BE2C (cell line): ENCODE measurements at regions not wholly inside any gene's neighbourhood (a gene's known extent, or its start where the extent isn't known, plus 50 kb on each side); places are given as distances from the start of the nearest gene placed in this dataset.
"Not testable (repeated sequence)": the region's sequence is repeated elsewhere in the genome, so short reads cannot be mapped to it uniquely, and the experiment has no call there.

ENCODE experiments used
- DNase-seq: peaks from one replicate; pipeline ENCODE4 v3.0.0-alpha.2; 2020
- H3K27me3 ChIP-seq: fragments of 250-450 bp; sonication (Bioruptor Pico); 2 replicates; pipeline ENCODE4 v1.5.1; 2020; ENCODE audit warnings: mild to moderate bottlenecking
- H3K36me3 ChIP-seq: fragments of 250-450 bp; sonication (Bioruptor Pico); 2 replicates; pipeline ENCODE4 v1.5.1; 2020; ENCODE audit warnings: mild to moderate bottlenecking
- H3K4me1 ChIP-seq: fragments of 250-450 bp; sonication (Bioruptor Pico); 2 replicates; pipeline ENCODE4 v1.5.1; 2020
- H3K4me3 ChIP-seq: 2 replicates; pipeline ENCODE4 v1.5.1; 2011; ENCODE audit warnings: low read depth, low read length
- H3K9me3 ChIP-seq: fragments of 250-450 bp; sonication (Bioruptor Pico); 2 replicates; pipeline ENCODE4 v1.5.1; 2020
- TF ChIP-seq, protein P1 (sequence below): IDR thresholded peaks from 2 replicates; pipeline ENCODE4 v1.5.1; 2012; ENCODE audit warnings: mild to moderate bottlenecking, low read depth, low read length

DNA sequence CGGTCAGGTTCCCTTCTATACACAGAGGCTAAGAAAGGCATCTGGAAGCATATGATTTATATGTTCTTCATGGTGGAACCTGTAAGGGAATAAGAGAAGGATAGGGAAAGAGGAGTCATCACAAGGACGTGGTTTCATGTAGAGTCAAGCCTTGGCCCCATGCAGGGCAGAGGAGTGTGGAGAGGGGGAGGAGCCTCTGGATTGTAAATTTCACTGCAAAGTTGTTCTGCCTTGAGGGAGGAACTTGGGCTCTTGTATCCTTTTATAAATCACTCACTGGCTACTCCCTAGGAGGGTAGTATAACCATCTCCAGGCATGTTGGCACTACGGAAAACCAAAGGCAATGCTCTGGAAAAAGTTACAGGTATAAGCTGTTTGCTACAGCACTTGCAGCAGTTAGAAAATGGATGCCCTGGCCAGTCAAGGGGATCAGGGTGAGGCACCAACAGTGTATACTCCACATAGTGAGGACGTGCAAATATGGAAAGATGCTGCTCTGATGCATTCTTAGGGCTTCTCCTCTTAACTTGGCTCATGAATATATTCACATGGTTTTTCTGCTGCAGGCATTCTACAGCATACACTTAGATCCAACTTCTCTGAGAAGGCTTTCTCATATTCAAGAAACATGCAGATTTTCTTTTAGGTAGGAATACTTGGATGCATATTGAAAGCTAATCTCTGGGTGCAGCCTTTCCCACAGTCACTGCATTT is 60.3 kb upstream of the ZNF81 start:
- DNase-seq: no peak
- Histone ChIP-seq H3K36me3 (no peaks in the 10 kb centered on the region), H3K27me3 (no peaks in the 10 kb centered on the region), H3K4me3 (no peak overlapping the region), H3K9me3 (no peaks in the 10 kb centered on the region), H3K4me1 (no peaks in the 10 kb centered on the region)
- TF ChIP-seq, protein P1, sequence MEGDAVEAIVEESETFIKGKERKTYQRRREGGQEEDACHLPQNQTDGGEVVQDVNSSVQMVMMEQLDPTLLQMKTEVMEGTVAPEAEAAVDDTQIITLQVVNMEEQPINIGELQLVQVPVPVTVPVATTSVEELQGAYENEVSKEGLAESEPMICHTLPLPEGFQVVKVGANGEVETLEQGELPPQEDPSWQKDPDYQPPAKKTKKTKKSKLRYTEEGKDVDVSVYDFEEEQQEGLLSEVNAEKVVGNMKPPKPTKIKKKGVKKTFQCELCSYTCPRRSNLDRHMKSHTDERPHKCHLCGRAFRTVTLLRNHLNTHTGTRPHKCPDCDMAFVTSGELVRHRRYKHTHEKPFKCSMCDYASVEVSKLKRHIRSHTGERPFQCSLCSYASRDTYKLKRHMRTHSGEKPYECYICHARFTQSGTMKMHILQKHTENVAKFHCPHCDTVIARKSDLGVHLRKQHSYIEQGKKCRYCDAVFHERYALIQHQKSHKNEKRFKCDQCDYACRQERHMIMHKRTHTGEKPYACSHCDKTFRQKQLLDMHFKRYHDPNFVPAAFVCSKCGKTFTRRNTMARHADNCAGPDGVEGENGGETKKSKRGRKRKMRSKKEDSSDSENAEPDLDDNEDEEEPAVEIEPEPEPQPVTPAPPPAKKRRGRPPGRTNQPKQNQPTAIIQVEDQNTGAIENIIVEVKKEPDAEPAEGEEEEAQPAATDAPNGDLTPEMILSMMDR: no peak

DNA sequence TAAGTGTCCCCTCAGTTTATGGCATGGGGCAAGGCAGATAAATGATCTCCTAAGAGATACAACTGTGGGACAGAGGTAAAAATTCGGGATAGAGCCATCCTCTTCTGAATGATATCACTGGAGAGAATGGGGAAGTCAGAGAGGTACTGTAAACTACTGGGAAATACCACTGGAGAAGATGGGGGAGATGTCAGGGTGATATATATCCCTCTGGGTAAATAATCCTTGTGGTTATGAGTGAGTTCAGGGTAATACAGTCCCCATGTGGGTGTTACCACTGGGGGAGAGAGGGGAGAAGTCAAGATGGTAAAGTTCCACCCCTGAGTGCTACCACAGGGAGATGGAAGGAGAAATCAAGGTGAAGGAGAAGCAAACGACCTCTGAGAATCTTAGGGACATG is 63.9 kb upstream of the ZNF81 start:
- TF ChIP-seq, protein P1: no peak

DNA sequence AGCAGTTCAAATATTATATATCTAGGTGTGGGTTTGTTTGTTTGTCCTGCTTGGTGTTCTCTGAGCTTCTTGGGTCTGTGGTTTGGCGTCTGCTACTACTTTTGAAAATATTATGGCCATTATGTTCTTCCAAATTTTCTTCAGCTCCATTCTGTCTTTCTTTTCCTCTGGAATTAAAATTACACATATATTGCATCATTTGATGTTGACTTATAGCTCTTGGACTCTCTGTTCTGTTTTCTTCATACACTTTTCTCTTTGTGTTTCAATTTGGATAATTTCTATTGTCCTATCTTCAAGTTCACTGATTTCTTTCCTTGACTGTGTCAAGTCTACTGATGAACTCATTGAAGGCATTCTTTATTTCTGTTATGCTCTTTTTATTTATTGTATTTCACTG is 65.2 kb upstream of the ZNF81 start:
- no peak overlapping the region for H3K4me3 ChIP-seq
- H3K9me3 ChIP-seq: no peaks in the 10 kb centered on the region
- no peaks in the 10 kb centered on the region for H3K36me3 ChIP-seq
- TF ChIP-seq, protein P1: no peak
- no peak for DNase-seq
- H3K27me3 ChIP-seq: no peaks in the 10 kb centered on the region
- no peaks in the 10 kb centered on the region for H3K4me1 ChIP-seq

More for the DNA sequence above, 63.9 kb upstream of the ZNF81 start:
- H3K36me3 ChIP-seq: no peaks in the 10 kb centered on the region
- no peaks in the 10 kb centered on the region for H3K4me1 ChIP-seq
- H3K9me3 ChIP-seq: no peaks in the 10 kb centered on the region
- no peaks in the 10 kb centered on the region for H3K27me3 ChIP-seq
- H3K4me3 ChIP-seq: no peak overlapping the region
- no peak for DNase-seq

DNA sequence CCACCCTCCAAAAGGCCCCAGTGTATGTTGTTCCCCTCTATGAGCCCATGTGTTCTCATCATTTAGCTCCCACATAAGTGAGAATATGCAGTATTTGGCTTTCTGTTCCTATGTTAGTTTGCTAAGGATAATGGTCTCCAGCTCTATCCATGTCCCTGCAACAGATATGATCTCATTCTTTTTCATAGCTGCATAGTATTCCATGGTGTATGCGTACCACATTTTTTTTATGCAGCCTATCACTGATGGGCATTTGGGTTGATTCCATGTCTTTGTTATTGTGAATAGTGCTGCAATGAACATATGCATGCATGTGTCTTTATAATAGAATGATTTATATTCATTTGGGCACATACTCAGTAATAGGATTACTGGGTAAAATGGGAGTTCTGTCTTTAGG is 73.9 kb upstream of the ZNF81 start:
- not testable (repeated sequence) for H3K27me3 ChIP-seq, H3K4me1 ChIP-seq, H3K4me3 ChIP-seq, DNase-seq, H3K9me3 ChIP-seq, H3K36me3 ChIP-seq

DNA sequence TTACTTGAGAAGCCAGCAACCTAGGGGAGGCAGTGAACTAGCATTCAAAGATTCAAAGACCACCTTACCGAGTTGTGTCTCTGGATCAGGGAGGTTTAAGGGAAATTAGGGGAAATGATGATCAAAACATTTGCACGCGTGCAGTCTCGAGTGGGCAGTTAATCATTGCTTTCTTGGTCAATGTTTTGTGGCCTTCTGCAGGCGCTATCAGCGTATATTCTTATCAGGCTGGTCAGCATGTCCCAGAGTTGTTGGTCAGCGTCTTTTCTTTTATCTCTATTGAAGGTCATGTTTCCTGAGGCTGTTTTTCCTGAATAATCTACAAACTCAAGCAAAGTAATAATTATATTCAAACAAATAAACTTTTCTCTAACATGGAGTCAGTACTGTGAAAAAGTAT is 84.0 kb upstream of the ZNF81 start:
- TF ChIP-seq, protein P1: no peak
- H3K27me3 ChIP-seq: no peaks in the 10 kb centered on the region
- H3K9me3 ChIP-seq: no peaks in the 10 kb centered on the region
- H3K4me1 ChIP-seq: no peaks in the 10 kb centered on the region
- no peak overlapping the region for H3K4me3 ChIP-seq
- no peaks in the 10 kb centered on the region for H3K36me3 ChIP-seq
- no peak for DNase-seq

DNA sequence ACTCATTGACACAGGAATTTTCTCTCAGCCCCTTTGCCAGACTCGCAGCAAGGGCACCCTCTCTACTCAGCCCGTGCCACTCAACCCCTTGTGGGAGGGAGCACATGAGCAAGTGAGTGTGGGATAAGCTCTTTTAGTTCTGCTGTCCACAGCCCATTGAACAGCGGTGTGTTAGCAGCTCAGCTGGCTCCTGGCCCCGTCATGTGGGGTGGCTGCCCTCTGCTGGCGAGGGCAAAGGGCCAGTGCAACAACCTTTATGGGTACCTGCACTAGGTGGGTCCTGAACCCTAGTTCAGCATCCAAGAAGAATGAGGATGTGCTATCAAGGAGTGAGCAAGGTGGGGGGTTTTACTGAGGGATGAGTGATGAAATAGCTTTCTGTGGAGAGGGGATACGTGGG is 85.0 kb upstream of the ZNF81 start:
- TF ChIP-seq, protein P1: peak; percentile 45
- peak; percentile 31 for DNase-seq
- H3K4me1 ChIP-seq: no peaks in the 10 kb centered on the region

More for the DNA sequence above, 85.0 kb upstream of the ZNF81 start:
- Histone ChIP-seq H3K36me3 (no peaks in the 10 kb centered on the region), H3K9me3 (no peaks in the 10 kb centered on the region), H3K4me3 (no peak overlapping the region), H3K27me3 (no peaks in the 10 kb centered on the region)
